Choroid plexus epithelial cell (primary cell): ENCODE measurements at regions not wholly inside any gene's neighbourhood (a gene's known extent, or its start where the extent isn't known, plus 50 kb on each side); places are given as distances from the start of the nearest gene placed in this dataset.

Source experiments
- DNase-seq: peaks from one replicate; pipeline ENCODE4 v3.0.0-alpha.2; 2010; ENCODE audit warnings: low read depth
- H3K4me3 ChIP-seq: 2 replicates; pipeline ENCODE4 v1.5.1; 2011; ENCODE audit warnings: low read depth, mild to moderate bottlenecking, control low read depth, low read length, moderate library complexity
- TF ChIP-seq, protein P1 (sequence below): conservative IDR thresholded peaks from 2 replicates; pipeline ENCODE4 v1.5.1; 2011; ENCODE audit warnings: low read depth, mild to moderate bottlenecking, control low read depth, inconsistent platforms, low read length, moderate library complexity

DNA sequence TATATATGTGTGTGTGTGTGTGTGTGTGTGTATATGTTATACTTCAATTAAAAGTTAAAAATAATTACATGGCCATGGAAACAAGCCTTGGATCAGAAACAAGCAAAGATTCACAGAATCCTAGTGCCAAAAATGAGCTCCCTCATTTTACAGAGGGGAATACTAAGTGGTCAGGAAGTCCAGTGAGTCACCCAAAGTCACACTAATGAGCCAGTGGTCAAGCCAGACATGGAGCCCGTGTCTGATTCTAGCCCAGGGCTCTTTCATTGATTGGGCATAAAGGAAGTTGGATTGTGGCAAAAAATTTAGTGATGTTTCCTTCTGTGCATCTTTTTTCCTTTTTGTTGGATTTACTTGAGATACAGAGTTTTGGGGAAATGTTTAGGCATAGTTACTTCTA is 152.5 kb upstream of the NPHP3 start:
- DNase-seq, result no peak
- TF ChIP-seq, protein P1, sequence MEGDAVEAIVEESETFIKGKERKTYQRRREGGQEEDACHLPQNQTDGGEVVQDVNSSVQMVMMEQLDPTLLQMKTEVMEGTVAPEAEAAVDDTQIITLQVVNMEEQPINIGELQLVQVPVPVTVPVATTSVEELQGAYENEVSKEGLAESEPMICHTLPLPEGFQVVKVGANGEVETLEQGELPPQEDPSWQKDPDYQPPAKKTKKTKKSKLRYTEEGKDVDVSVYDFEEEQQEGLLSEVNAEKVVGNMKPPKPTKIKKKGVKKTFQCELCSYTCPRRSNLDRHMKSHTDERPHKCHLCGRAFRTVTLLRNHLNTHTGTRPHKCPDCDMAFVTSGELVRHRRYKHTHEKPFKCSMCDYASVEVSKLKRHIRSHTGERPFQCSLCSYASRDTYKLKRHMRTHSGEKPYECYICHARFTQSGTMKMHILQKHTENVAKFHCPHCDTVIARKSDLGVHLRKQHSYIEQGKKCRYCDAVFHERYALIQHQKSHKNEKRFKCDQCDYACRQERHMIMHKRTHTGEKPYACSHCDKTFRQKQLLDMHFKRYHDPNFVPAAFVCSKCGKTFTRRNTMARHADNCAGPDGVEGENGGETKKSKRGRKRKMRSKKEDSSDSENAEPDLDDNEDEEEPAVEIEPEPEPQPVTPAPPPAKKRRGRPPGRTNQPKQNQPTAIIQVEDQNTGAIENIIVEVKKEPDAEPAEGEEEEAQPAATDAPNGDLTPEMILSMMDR, result no peak
- H3K4me3 ChIP-seq, result no peak overlapping the region

DNA sequence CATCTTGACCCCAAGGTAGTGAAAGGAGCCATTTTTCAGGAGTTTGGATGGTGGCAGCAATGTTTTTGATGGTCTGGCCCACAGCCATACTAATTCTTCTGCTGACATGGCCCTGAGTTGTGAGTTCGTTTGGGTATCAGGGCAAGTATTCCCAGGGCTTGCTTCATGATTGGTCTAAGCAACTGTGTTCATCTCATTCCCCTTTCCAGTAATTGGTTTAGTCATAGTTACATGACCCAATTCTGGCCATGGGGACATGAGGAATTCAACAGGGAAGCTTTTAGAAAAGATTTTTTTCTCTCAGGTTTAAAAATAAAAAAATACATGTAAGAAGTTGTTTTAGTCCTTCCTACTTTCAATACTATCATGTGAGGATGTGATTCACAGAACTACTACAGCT is 150.5 kb upstream of the NPHP3 start:
- TF ChIP-seq, protein P1, result no peak
- no peak overlapping the region for H3K4me3 ChIP-seq
- DNase-seq, result no peak

DNA sequence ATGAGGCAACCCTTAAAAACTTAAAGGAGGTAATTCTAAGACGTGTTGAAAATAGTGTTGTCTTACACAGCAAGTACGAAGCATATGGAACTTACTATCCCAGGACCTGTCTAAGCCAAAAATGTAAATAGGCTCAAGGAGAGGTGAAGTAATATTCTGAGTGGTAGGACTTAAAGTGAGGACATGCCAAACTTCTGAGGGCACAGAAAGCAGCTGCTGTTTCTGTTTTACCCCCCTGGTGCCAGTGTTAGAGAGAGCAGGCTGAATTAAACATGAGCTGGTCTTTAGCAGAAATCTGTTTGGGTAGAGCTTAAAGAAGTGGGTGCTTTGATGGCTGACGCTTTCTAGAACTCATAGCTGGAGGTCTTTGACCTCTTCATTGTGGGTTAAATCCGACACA is 149.7 kb upstream of the NPHP3 start:
- TF ChIP-seq, protein P1, result no peak
- DNase-seq, result no peak

DNA sequence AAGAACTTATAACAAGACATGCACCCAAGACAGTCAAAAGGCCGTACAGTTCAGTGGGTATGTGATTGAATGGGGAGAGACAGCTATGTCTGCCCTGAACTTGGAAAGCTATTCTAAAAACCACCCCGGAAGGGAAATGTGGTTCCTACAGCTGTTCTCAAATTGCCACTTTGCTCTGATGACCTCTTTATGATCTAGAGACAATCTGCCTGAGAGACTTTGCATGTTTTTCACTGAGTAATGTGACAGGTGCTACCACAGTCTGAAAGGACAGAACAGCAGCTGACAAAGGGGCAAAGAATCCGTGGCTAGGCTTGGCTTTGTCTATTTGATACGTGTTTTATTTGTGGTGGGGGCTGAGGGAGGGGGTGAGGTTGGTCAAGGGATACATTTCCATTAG is 148.3 kb upstream of the NPHP3 start:
- no peak overlapping the region for H3K4me3 ChIP-seq

More for the DNA sequence above, 149.7 kb upstream of the NPHP3 start:
- no peak overlapping the region for H3K4me3 ChIP-seq

DNA sequence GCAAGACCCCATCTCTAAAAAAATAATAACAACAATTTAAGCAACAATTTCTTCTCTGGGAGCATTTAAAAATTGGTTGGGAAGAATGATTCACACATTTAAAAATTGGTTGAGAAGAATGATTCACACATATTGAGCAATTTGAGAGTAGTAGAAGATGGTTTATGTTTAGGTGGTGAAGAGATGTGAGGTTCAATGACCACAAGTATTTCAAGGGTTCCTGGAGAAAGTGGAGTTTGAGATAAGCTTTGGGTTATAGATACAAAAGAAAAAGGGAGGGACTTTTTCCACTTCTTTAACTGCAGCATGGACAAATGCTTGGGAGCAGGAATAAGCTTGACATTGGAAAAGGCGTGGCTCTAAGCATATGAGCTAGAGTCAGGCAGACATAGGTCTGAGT is 145.7 kb upstream of the NPHP3 start:
- peak; percentile 51 for DNase-seq
- H3K4me3 ChIP-seq, result no peak overlapping the region
- TF ChIP-seq, protein P1, result no peak

More for the DNA sequence above, 148.3 kb upstream of the NPHP3 start:
- TF ChIP-seq, protein P1, result no peak
- DNase-seq, result no peak

DNA sequence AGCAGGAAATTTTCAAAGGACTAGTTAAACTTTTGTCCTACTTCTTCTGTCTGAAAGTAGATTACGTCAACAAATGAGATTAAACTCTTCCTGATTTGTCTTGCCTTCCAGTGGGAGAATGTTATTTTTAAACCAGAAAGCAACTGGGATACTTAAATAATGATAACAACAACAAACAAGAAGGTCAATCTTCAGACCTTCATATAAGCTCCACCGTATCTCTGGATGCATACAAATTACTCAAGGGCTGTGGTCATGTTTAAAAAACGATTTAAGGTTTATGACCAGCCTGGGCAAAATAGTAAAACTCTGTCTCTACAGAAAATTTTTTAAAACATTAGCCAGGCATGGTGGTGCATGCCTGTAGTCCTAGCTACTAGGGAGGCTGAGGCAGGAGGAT is 145.3 kb upstream of the NPHP3 start:
- TF ChIP-seq, protein P1, result no peak
- no peak for DNase-seq

DNA sequence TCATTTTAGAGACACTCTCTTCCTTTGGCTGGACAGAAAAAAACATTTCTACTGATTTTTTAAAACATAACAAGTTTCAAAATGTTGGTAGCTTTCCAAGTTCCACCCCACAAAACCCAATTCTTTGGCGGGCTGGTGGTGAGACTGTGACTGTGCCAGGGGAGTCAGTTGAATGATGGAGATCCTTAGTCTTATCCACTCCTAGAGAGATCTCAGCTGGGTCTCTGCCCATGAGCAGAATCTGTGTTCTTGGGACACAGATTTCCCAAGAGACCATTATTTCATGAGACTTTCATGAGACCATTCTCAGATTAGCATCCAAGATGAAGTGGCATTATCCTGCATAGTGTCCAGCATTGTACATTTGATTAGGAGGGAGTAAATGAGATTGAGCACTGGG is 135.1 kb upstream of the NPHP3 start:
- no peak for DNase-seq
- H3K4me3 ChIP-seq, result no peak overlapping the region
- TF ChIP-seq, protein P1, result no peak

More for the DNA sequence above, 145.3 kb upstream of the NPHP3 start:
- no peak overlapping the region for H3K4me3 ChIP-seq
